H1 (cell line): ENCODE measurements at regions not wholly inside any gene's neighbourhood (a gene's known extent, or its start where the extent isn't known, plus 50 kb on each side); places are given as distances from the start of the nearest gene placed in this dataset.
A peak's percentile ranks its signal among the peaks of the same experiment; 100 is the strongest.

Source experiments
- CTCF ChIA-PET: fragments of 300-600 bp; sonication (Branson Sonifier 250); formaldehyde crosslinking; loops from one replicate; lab custom pipeline; 2021; ENCODE audit not compliant: partially characterized antibody; lab: Charles Lee
- POLR2A ChIA-PET: fragments of 300-600 bp; sonication (Branson Sonifier 250); formaldehyde crosslinking; loops from one replicate; lab custom pipeline; 2021; ENCODE audit warnings: inconsistent platforms; ENCODE audit not compliant: partially characterized antibody; lab: Charles Lee
- DNase-seq, 2 experiments: peaks; one replicate each; pipeline versions ENCODE4 v3.0.0 to v3.0.0-alpha.2; 2010 to 2022; ENCODE audit warnings: low spot score in 2 of 2, low read depth in 1 of 2, mixed read lengths in 1 of 2
- FAIRE-seq: peaks from 2 replicates; lab custom pipeline; 2011; peaks lifted over from hg19 to GRCh38; lab: Jason Lieb, UNC
- H2AFZ ChIP-seq: 2 replicates; pipeline ENCODE4 v1.8.1; 2012; ENCODE audit warnings: low read length, inconsistent platforms
- H2AK5ac ChIP-seq: 2 replicates; pipeline ENCODE4 v1.6.1; 2013; ENCODE audit warnings: low read depth, low read length
- H2BK120ac ChIP-seq: replicated peaks from 2 replicates; pipeline ENCODE3; 2013; ENCODE audit warnings: low read depth, low read length, inconsistent platforms
- H2BK12ac ChIP-seq: 2 replicates; pipeline ENCODE4 v1.6.1; 2013; ENCODE audit warnings: low read depth, low read length
- H2BK15ac ChIP-seq: 2 replicates; pipeline ENCODE4 v1.6.1; 2013; ENCODE audit warnings: low read length
- H2BK20ac ChIP-seq: 2 replicates; pipeline ENCODE4 v1.6.1; 2013; ENCODE audit warnings: low read length
- H2BK5ac ChIP-seq: 2 replicates; pipeline ENCODE4 v1.6.1; 2013; ENCODE audit warnings: low read depth, low read length
- H3K14ac ChIP-seq: 2 replicates; pipeline ENCODE4 v1.6.1; 2013; ENCODE audit warnings: inconsistent platforms; ENCODE audit not compliant: insufficient read length
- H3K18ac ChIP-seq: 2 replicates; pipeline ENCODE4 v1.6.1; 2013; ENCODE audit warnings: low read length; ENCODE audit errors: extremely low read depth
- H3K23ac ChIP-seq: 2 replicates; pipeline ENCODE4 v1.6.1; 2013; ENCODE audit warnings: inconsistent platforms; ENCODE audit not compliant: insufficient read length
- H3K23me2 ChIP-seq: 2 replicates; pipeline ENCODE4 v1.6.1; 2013; ENCODE audit warnings: low read depth, low read length
- H3K27ac ChIP-seq: 2 replicates; pipeline ENCODE4 v1.6.1; 2011; ENCODE audit warnings: low read depth, low read length, inconsistent platforms
- H3K27me3 ChIP-seq, 4 experiments: replicated peaks in 1 of 4; 1 replicate in 1 of 4; 2 replicates in 3 of 4; pipeline versions ENCODE4 v1.6.1 to v1.8.1; 2011 to 2013; ENCODE audit warnings: low read length in 3 of 4, mild to moderate bottlenecking in 3 of 4, inconsistent platforms in 2 of 4, mixed read lengths in 2 of 4, moderate library complexity in 1 of 4; ENCODE audit not compliant: control insufficient read depth in 3 of 4, insufficient read depth in 3 of 4; ENCODE audit errors: extremely low read depth in 1 of 4
- H3K36me3 ChIP-seq, 4 experiments: 2 replicates each; pipeline versions ENCODE4 v1.6.1 to v1.8.1; 2011 to 2013; ENCODE audit warnings: mild to moderate bottlenecking in 4 of 4, low read length in 3 of 4, moderate library complexity in 2 of 4, control low read depth in 1 of 4, inconsistent platforms in 1 of 4; ENCODE audit not compliant: insufficient read depth in 4 of 4, control insufficient read depth in 2 of 4
- H3K4ac ChIP-seq: replicated peaks from 2 replicates; pipeline ENCODE3; 2013; ENCODE audit warnings: low read length, low read depth, mixed read lengths, inconsistent platforms; ENCODE audit not compliant: insufficient read length
- H3K4me1 ChIP-seq, 4 experiments: replicated peaks in 1 of 4; 1 replicate in 1 of 4; 2 replicates in 3 of 4; pipeline versions ENCODE4 v1.6.1 to v1.8.1; 2011 to 2013; ENCODE audit warnings: low read length in 3 of 4, inconsistent platforms in 2 of 4, mixed read lengths in 1 of 4; ENCODE audit not compliant: insufficient read depth in 4 of 4, control insufficient read depth in 3 of 4
- H3K4me2 ChIP-seq, 2 experiments: 2 replicates each; pipeline versions ENCODE4 v1.6.1 to v1.8.1; 2011 to 2013; ENCODE audit warnings: low read depth in 2 of 2, low read length in 2 of 2, control low read depth in 1 of 2, inconsistent platforms in 1 of 2, mild to moderate bottlenecking in 1 of 2; ENCODE audit not compliant: insufficient read depth in 1 of 2
- H3K4me3 ChIP-seq, 4 experiments: fragments of 200-600, 300-600 bp in 1 of 4; sonication (generic), shearing (Covaris generic), sonication (Bioruptor Twin) in 1 of 4; 2 replicates each; pipeline versions ENCODE4 v1.5.1 to v1.8.1; 2011 to 2016; ENCODE audit warnings: low read length in 4 of 4, low read depth in 3 of 4, control low read depth in 2 of 4, inconsistent platforms in 2 of 4, mild to moderate bottlenecking in 2 of 4, mixed read lengths in 1 of 4, moderate library complexity in 1 of 4; ENCODE audit not compliant: insufficient read depth in 2 of 4; ENCODE audit errors: extremely low read depth in 1 of 4
- H3K56ac ChIP-seq: replicated peaks from 2 replicates; pipeline ENCODE3; 2013; ENCODE audit warnings: low read depth, mild to moderate bottlenecking, mixed read lengths, low read length, inconsistent platforms; ENCODE audit not compliant: insufficient read length
- H3K79me1 ChIP-seq: 2 replicates; pipeline ENCODE4 v1.6.1; 2013; ENCODE audit warnings: low read depth, low read length, control low read depth
- H3K79me2 ChIP-seq, 2 experiments: 2 replicates each; pipeline versions ENCODE4 v1.6.1 to v1.8.1; 2012 to 2013; ENCODE audit warnings: low read length in 2 of 2, mild to moderate bottlenecking in 2 of 2, inconsistent platforms in 1 of 2; ENCODE audit not compliant: insufficient read depth in 2 of 2, control insufficient read depth in 1 of 2
- H3K9ac ChIP-seq, 4 experiments: replicated peaks in 1 of 4; 1 replicate in 1 of 4; 2 replicates in 3 of 4; pipeline versions ENCODE4 v1.6.1 to v1.8.1; 2011 to 2013; ENCODE audit warnings: low read depth in 3 of 4, low read length in 3 of 4, control low read depth in 2 of 4, mild to moderate bottlenecking in 2 of 4, moderate library complexity in 2 of 4, inconsistent platforms in 1 of 4; ENCODE audit errors: extremely low read depth in 1 of 4
- H3K9me3 ChIP-seq, 2 experiments: 2 replicates each; pipeline versions ENCODE4 v1.6.1 to v1.8.1; 2012 to 2013; ENCODE audit warnings: mild to moderate bottlenecking in 2 of 2, moderate library complexity in 2 of 2, control low read depth in 1 of 2, inconsistent platforms in 1 of 2, low read depth in 1 of 2, low read length in 1 of 2, mixed read lengths in 1 of 2; ENCODE audit not compliant: insufficient read depth in 2 of 2
- H4K20me1 ChIP-seq, 2 experiments: replicated peaks in 1 of 2; 2 replicates each; pipeline versions ENCODE3 to v1.8.1; 2011 to 2013; ENCODE audit warnings: inconsistent platforms in 2 of 2, low read length in 2 of 2, mild to moderate bottlenecking in 1 of 2; ENCODE audit not compliant: insufficient read depth in 2 of 2, control insufficient read depth in 1 of 2
- H4K5ac ChIP-seq: 2 replicates; pipeline ENCODE4 v1.6.1; 2013; ENCODE audit warnings: low read length, low read depth, mixed read lengths, inconsistent platforms; ENCODE audit not compliant: insufficient read length
- H4K8ac ChIP-seq: 2 replicates; pipeline ENCODE4 v1.8.0; 2013; ENCODE audit warnings: mild to moderate bottlenecking, moderate library complexity, low read length, inconsistent platforms; ENCODE audit not compliant: insufficient read depth; ENCODE audit errors: extremely low read depth
- H4K91ac ChIP-seq: replicated peaks from 2 replicates; pipeline ENCODE3; 2013; ENCODE audit warnings: low read length, mixed read lengths, inconsistent platforms; ENCODE audit not compliant: insufficient read length
- CEBPB ChIP-seq: IDR thresholded peaks from 2 replicates; pipeline ENCODE4 v1.6.1; 2012; ENCODE audit warnings: low read depth, low read length
- CHD1 ChIP-seq: IDR thresholded peaks from 2 replicates; pipeline ENCODE4 v1.6.1; 2012; ENCODE audit warnings: low read depth, low read length, improper control_type of control experiment
- FOSL1 ChIP-seq: IDR thresholded peaks from 2 replicates; pipeline ENCODE4 v1.6.1; 2011; ENCODE audit warnings: mild to moderate bottlenecking, low read depth, low read length, moderate library complexity; ENCODE audit not compliant: insufficient read depth
- GTF2F1 ChIP-seq: IDR thresholded peaks from 2 replicates; pipeline ENCODE4 v1.6.1; 2012; ENCODE audit warnings: low read depth, low read length, improper control_type of control experiment, borderline replicate concordance
- HDAC2 ChIP-seq, 2 experiments: fragments of 300-600 bp in 1 of 2; sonication (generic) in 1 of 2; IDR thresholded peaks; 2 replicates each; pipeline ENCODE4 v1.6.1; 2011 to 2012; ENCODE audit warnings: low read depth in 2 of 2, low read length in 2 of 2, mild to moderate bottlenecking in 2 of 2, moderate library complexity in 2 of 2, borderline replicate concordance in 1 of 2, inconsistent platforms in 1 of 2
- JUN ChIP-seq: IDR thresholded peaks from 2 replicates; pipeline ENCODE4 v1.6.1; 2011; ENCODE audit warnings: low read depth, mild to moderate bottlenecking, improper control_type of control experiment, low read length
- RXRA ChIP-seq: IDR thresholded peaks from 2 replicates; pipeline ENCODE4 v1.6.1; 2011; ENCODE audit warnings: low read depth, mild to moderate bottlenecking, low read length, moderate library complexity; ENCODE audit not compliant: insufficient read depth
- SRF ChIP-seq: IDR thresholded peaks from 2 replicates; pipeline ENCODE4 v1.6.1; 2011; ENCODE audit warnings: mild to moderate bottlenecking, low read depth, low read length, moderate library complexity
- TAF7 ChIP-seq: optimal IDR thresholded peaks from 2 replicates; pipeline ENCODE3; 2011; ENCODE audit warnings: low read depth, mild to moderate bottlenecking, inconsistent platforms, low read length, moderate library complexity, borderline replicate concordance
- TCF12 ChIP-seq: IDR thresholded peaks from 2 replicates; pipeline ENCODE4 v1.6.1; 2011; ENCODE audit warnings: low read depth, mild to moderate bottlenecking, low read length
- TEAD4 ChIP-seq: IDR thresholded peaks from 2 replicates; pipeline ENCODE4 v1.6.1; 2012; ENCODE audit warnings: low read depth, low read length, inconsistent platforms, mixed read lengths
- ZNF274 ChIP-seq: IDR thresholded peaks from 2 replicates; pipeline ENCODE4 v1.7.0; 2012; ENCODE audit warnings: low read length, borderline replicate concordance; ENCODE audit errors: extremely low read depth
- WGBS, 2 experiments: shearing (Covaris generic) in 1 of 2; methylation state at CpG; one replicate each; pipeline versions ENCODE4 v1.1.6 to v1.1.7; 2013 to 2015; ENCODE audit warnings: low lambda C conversion rate in 2 of 2, mixed read lengths in 2 of 2, inconsistent platforms in 1 of 2, low coverage in 1 of 2, missing lambda C conversion rate in 1 of 2; ENCODE audit not compliant: insufficient replicate concordance in 2 of 2, insufficient coverage in 1 of 2, insufficient read length in 1 of 2; ENCODE audit errors: extremely low coverage in 1 of 2, missing lambda C conversion rate in 1 of 2; 5-methylcytosine and 5-hydroxymethylcytosine counted together
- TF ChIP-seq, protein P1 (sequence below): IDR thresholded peaks from 2 replicates; pipeline ENCODE4 v1.6.1; 2012; ENCODE audit warnings: inconsistent platforms
- TF ChIP-seq, protein P2 (sequence below): IDR thresholded peaks from 2 replicates; pipeline ENCODE4 v1.6.1; 2011; ENCODE audit warnings: low read depth, mild to moderate bottlenecking, low read length; ENCODE audit not compliant: insufficient read depth

GRCh38 chr4:177196615-177197014 lies 113.1 kb upstream of the NEIL3 start:
- no peak overlapping the region for H2BK15ac ChIP-seq
- H3K79me2 ChIP-seq, result no peaks in the 10 kb centered on the region
- no peak overlapping the region for H3K23ac ChIP-seq
- no peak overlapping the region for H3K9ac ChIP-seq
- no peak overlapping the region for H2BK5ac ChIP-seq
- 93% methylated on average over 2 of the region's 2 CpGs; no CpG with 5 or more reads in 1 of the 2 experiments for WGBS, 2 experiments
- H3K23me2 ChIP-seq, result no peaks in the 10 kb centered on the region
- no peak overlapping the region for H3K4me3 ChIP-seq
- no peak overlapping the region for H3K18ac ChIP-seq
- POLR2A ChIA-PET, result no interaction called here
- H3K79me1 ChIP-seq, result no peaks in the 10 kb centered on the region
- no peak overlapping the region for H2AK5ac ChIP-seq
- H3K9me3 ChIP-seq, result peaks cover 2 to 5% of the 10 kb centered on the region in 2 experiments; a peak in 2 of 4 replicates
- H3K36me3 ChIP-seq, result no peaks in the 10 kb centered on the region
- H3K4me2 ChIP-seq, result no peak overlapping the region
- H4K5ac ChIP-seq, result no peak overlapping the region
- CTCF ChIA-PET, result no interaction called here
- no peak overlapping the region for H4K8ac ChIP-seq
- TF ChIP-seq RXRA (no peak), TEAD4 (no peak), JUN (no peak), ZNF274 (no peak), SRF (no peak), GTF2F1 (no peak), CHD1 (no peak), CEBPB (no peak), HDAC2 (IDR thresholded peaks at IDR 0.05; ENCODE audit: borderline replicate concordance in 1 of 2, low read depth in 2 of 2, low read length in 2 of 2) (no peak), TAF7 (no peak), FOSL1 (no peak), TCF12 (no peak)
- TF ChIP-seq, protein P1, sequence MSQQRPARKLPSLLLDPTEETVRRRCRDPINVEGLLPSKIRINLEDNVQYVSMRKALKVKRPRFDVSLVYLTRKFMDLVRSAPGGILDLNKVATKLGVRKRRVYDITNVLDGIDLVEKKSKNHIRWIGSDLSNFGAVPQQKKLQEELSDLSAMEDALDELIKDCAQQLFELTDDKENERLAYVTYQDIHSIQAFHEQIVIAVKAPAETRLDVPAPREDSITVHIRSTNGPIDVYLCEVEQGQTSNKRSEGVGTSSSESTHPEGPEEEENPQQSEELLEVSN, result no peak
- TF ChIP-seq, protein P2, sequence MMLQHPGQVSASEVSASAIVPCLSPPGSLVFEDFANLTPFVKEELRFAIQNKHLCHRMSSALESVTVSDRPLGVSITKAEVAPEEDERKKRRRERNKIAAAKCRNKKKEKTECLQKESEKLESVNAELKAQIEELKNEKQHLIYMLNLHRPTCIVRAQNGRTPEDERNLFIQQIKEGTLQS, result no peak
- H2BK20ac ChIP-seq, result no peak overlapping the region
- no peak overlapping the region for H2BK12ac ChIP-seq
- no peak overlapping the region for H3K4ac ChIP-seq
- H3K4me1 ChIP-seq, result no peaks in the 10 kb centered on the region
- no peak overlapping the region for H3K14ac ChIP-seq
- no peaks in the 10 kb centered on the region for H3K27me3 ChIP-seq
- no peaks in the 10 kb centered on the region for H4K20me1 ChIP-seq
- no peak overlapping the region for H3K27ac ChIP-seq
- H3K56ac ChIP-seq, result no peak overlapping the region
- H2BK120ac ChIP-seq, result no peak overlapping the region
- no peak overlapping the region for H2AFZ ChIP-seq
- DNase-seq (no peak), FAIRE-seq (peak; percentile 48)
- H4K91ac ChIP-seq, result no peak overlapping the region
